ENCODE measurements at regions not wholly inside any gene's neighbourhood (a gene's known extent, or its start where the extent isn't known, plus 50 kb on each side); places are given as distances from the start of the nearest gene placed in this dataset.

GRCh38 chr4:163808011-163808410 lies 313.5 kb downstream of the TMA16 start:
- no peak for TF ChIP-seq POLR2AphosphoS5 (IDR thresholded peaks at IDR 0.05)
- no peak for TF ChIP-seq CTCF (IDR thresholded peaks at IDR 0.05)
- no peak for TF ChIP-seq POLR2A (IDR thresholded peaks at IDR 0.05)
- TF ChIP-seq EP300 (IDR thresholded peaks at IDR 0.05), result no peak

Data from suprapubic skin (tissue), 4 donors.